ENCODE measurements at regions not wholly inside any gene's neighbourhood (a gene's known extent, or its start where the extent isn't known, plus 50 kb on each side); places are given as distances from the start of the nearest gene placed in this dataset.

DNA sequence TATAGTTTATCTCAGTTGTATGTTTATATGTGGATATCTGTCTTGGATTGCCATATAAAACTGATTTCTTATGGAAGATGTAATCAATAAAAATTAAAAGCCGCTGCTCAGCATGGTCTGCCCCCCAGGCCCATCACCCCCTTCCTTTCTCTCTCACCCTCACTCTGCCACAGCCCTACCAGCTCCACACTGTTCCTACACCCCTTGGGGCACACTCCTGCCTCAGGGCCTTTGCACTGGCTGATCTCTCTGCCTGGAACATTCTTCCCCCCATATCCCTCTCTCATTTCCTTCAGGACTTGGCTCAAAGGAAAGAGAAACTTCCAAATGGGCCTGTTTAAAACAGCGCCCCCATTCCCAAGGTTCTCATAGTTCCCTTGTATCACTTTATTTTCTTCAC, 63.1 kb downstream of the LRRC32 start:
- DNase-seq (ENCODE audit: low read depth in 2 of 2) = no peak

DNA sequence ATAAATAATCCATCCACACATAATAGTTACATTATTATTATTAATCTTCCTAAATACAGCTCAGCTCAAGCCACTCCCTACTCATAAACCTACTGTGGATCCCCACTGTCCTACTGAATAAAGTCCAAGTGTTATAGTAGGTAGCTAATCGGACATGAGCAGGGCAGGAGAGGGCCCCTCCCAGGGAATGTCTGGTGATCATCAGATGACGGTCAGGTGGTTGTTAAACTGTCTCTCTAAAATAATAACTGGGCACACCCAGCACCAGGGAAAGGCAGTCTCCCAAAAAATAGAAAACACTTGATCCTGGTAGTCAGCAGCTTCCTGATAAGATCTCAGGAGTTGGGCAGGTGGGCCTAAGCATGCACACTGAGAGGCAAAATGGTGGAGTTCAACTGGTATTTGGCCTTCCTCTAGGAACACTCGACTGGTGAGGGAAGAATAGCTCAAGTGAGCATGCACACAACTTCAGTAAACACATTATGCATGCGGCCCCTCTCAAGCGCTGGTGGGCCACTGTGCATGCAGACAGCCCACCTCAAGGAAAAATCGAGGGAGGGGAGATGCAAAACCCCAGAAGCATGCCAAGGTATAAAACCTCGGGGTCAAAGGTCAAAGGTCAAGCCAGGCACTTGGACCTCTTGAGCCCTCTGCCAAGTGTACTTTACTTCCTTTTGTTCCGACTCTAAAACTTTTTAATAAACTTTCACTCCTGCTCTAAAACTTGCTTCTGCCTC, 65.0 kb downstream of the LRRC32 start:
- no peak for DNase-seq (ENCODE audit: low read depth in 2 of 2)

DNA sequence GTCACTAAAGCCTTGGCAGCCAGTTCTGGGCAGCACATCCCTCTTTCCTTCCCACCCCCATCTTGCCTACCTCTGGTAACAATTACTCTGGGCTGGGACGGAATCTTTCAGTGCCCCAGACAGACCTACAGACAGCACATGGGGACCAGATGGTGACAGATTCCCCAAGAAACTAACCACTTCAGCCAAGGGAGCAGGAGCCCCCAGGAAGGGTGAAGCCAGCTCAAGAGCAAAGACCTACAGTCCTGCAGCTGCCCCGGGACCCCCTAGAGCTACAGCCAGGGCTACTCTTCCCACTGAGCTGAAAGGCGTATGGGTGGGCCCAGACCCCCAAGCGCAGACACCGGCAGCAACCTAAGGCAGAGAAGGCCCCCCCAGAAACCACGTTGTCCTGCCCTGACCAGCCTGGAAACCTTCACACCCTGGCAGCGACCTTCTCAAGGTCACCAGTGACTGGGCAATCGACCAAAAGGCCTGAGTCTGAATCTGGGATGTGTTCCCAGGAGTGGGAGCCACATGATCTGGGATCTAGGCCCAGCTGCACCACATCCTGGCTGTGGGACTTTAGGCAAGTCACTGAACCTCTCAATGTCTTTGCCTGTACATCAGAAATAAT, 65.8 kb downstream of the LRRC32 start:
- peak in 1 of 2 experiments; percentile 33 for DNase-seq (ENCODE audit: low read depth in 2 of 2)

DNA sequence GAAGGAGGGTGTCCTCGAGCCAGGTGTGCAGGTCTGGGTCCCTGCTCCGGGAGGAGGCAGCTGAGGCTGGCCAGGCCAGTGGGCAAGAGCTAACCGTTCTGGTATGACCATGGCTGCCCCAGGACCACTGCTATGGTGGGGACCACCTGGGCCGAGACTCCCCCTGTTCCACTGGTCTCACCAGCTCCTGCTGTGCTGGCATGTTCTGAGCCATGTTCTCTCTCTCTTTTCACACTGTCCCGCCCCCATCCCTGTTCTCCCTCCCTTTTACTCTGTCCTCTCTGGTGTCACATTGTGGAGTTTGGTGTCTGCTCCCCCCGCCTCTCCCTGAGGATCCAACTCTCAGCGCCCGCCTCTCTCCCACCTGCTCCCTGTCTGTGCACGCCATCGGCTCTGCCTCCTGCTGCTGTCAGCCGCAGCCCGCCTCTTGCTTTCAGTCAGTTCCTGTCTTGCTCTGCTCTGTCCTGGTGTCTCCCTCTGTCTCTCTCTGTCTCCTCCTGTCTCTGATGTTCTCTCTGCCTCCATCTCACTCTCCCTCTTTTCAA, 66.4 kb downstream of the LRRC32 start:
- no peak for DNase-seq (ENCODE audit: low read depth in 2 of 2)

DNA sequence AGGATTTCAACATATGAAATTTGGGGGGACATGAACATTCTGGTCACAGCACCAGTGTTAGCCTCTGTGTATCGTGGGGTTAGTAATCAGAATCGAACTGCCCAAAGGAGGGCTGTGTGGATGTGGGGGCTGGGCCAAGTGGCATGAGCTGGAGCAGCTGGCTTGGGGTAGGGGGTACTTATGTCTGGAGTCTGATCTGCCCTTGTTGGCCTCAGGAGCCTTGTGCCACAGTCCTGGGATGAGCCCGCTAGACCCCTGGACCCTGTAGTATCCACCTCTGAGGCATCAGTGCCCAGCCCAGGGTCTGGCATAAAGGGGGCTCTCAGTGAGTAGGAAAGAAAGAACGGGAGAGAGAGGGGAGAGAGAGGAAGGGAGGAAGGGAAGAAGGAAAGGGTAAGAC, 67.3 kb downstream of the LRRC32 start:
- DNase-seq (ENCODE audit: low read depth in 2 of 2) = no peak
